OCI-LY3 (cell line): ENCODE measurements at regions not wholly inside any gene's neighbourhood (a gene's known extent, or its start where the extent isn't known, plus 50 kb on each side); places are given as distances from the start of the nearest gene placed in this dataset.

ENCODE experiments used
- EZH2phosphoT487 ChIP-seq: fragments of 200-600 bp; shearing (Covaris generic); IDR thresholded peaks from 2 replicates; pipeline ENCODE4 v1.6.1; 2018; ENCODE audit warnings: antibody characterized with exemption, mixed run types, low read depth
- TF ChIP-seq, protein P1 (sequence below): fragments of 200-600, 300-600 bp; sonication (generic); IDR thresholded peaks from 2 replicates; pipeline ENCODE4 v1.5.1; 2014; ENCODE audit warnings: antibody characterized with exemption, low read length, low read depth

DNA sequence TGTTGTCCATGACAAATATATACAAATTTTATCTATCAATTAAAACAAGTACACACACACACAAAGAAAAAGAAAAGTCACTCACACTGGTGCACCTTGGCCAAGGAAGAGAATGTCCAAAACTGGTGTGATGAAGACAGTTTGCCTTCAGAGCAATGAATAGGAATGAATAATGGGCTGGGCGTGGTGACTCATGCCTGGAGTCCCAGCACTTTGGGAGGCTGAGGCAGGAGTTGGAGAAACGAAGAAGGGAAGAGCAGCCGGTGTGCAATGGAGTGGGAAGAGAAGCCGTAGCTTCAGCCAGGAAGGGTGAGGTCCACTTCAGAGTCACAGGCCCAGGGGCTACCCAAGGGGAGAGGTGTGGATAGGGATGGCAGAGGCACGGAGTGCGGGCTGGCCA is 253.6 kb downstream of the CCSER2 start:
- TF ChIP-seq EZH2phosphoT487: no peak
- TF ChIP-seq, protein P1, sequence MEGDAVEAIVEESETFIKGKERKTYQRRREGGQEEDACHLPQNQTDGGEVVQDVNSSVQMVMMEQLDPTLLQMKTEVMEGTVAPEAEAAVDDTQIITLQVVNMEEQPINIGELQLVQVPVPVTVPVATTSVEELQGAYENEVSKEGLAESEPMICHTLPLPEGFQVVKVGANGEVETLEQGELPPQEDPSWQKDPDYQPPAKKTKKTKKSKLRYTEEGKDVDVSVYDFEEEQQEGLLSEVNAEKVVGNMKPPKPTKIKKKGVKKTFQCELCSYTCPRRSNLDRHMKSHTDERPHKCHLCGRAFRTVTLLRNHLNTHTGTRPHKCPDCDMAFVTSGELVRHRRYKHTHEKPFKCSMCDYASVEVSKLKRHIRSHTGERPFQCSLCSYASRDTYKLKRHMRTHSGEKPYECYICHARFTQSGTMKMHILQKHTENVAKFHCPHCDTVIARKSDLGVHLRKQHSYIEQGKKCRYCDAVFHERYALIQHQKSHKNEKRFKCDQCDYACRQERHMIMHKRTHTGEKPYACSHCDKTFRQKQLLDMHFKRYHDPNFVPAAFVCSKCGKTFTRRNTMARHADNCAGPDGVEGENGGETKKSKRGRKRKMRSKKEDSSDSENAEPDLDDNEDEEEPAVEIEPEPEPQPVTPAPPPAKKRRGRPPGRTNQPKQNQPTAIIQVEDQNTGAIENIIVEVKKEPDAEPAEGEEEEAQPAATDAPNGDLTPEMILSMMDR: no peak
